H1 (cell line): ENCODE measurements at regions not wholly inside any gene's neighbourhood (a gene's known extent, or its start where the extent isn't known, plus 50 kb on each side); places are given as distances from the start of the nearest gene placed in this dataset.

Experiments
- CHD1 ChIP-seq: IDR thresholded peaks from 2 replicates; pipeline ENCODE4 v1.6.1; 2012; ENCODE audit warnings: low read depth, low read length, improper control_type of control experiment
- EGR1 ChIP-seq: IDR thresholded peaks from 2 replicates; pipeline ENCODE4 v1.6.1; 2011; ENCODE audit warnings: low read depth, low read length, borderline replicate concordance
- NANOG ChIP-seq: IDR thresholded peaks from 2 replicates; pipeline ENCODE4 v1.6.1; 2011; ENCODE audit warnings: low read length, low read depth, mild to moderate bottlenecking, inconsistent platforms; ENCODE audit not compliant: insufficient read depth, poor library complexity, severe bottlenecking
- RAD21 ChIP-seq, 2 experiments: IDR thresholded peaks in 1 of 2; conservative IDR thresholded peaks in 1 of 2; 2 replicates each; pipeline ENCODE4 v1.6.1; 2011; ENCODE audit warnings: low read depth in 2 of 2, low read length in 2 of 2, improper control_type of control experiment in 1 of 2, inconsistent platforms in 1 of 2, mild to moderate bottlenecking in 1 of 2, moderate library complexity in 1 of 2
- RBBP5 ChIP-seq: IDR thresholded peaks from 2 replicates; pipeline ENCODE4 v1.7.1; 2012; ENCODE audit warnings: low read depth, mild to moderate bottlenecking, inconsistent platforms, low read length, moderate library complexity, borderline replicate concordance
- SAP30 ChIP-seq: fragments of 300-600 bp; sonication (generic); IDR thresholded peaks from 2 replicates; pipeline ENCODE4 v1.7.1; 2012; ENCODE audit warnings: low read length, moderate library complexity, mild to moderate bottlenecking, inconsistent platforms; ENCODE audit not compliant: insufficient read depth, insufficient replicate concordance
- TAF1 ChIP-seq: IDR thresholded peaks from 2 replicates; pipeline ENCODE4 v1.6.1; 2011; ENCODE audit warnings: mild to moderate bottlenecking, low read depth, low read length
- TF ChIP-seq, protein P1 (sequence below): fragments of 300-600 bp; sonication (generic); IDR thresholded peaks from 2 replicates; pipeline ENCODE4 v1.7.1; 2012; ENCODE audit warnings: low read length, moderate library complexity, mild to moderate bottlenecking, inconsistent platforms; ENCODE audit not compliant: insufficient replicate concordance
- TF ChIP-seq, protein P2 (sequence below), 3 experiments: IDR thresholded peaks; 1 replicate in 2 of 3; 2 replicates in 1 of 3; pipeline versions ENCODE4 v1.5.1 to v1.6.1; 2011; ENCODE audit warnings: low read length in 3 of 3, mild to moderate bottlenecking in 3 of 3, inconsistent platforms in 2 of 3, low read depth in 1 of 3, moderate library complexity in 1 of 3; ENCODE audit not compliant: insufficient read depth in 1 of 3; ENCODE audit errors: control extremely low read depth in 1 of 3

DNA sequence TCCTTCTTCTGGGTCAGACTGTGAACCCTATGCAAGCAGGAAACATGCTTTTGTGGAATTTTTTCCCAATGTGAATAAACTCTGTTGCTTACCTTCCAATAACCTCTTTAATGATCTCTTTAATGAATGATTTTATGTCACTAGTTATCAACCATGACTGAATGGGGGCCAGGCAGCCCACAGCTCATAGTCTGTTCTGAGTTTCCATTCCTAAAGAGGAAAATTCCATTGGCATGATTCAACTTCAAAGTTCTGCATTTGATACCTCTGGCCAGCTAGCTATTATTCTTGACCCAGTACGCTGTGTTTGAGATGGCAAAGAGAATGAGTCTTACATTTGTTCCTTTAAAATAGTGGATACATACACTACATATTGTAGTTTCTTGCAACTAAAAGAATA is 867.8 kb upstream of the CELF2 start (continued):
- TF ChIP-seq, protein P1, sequence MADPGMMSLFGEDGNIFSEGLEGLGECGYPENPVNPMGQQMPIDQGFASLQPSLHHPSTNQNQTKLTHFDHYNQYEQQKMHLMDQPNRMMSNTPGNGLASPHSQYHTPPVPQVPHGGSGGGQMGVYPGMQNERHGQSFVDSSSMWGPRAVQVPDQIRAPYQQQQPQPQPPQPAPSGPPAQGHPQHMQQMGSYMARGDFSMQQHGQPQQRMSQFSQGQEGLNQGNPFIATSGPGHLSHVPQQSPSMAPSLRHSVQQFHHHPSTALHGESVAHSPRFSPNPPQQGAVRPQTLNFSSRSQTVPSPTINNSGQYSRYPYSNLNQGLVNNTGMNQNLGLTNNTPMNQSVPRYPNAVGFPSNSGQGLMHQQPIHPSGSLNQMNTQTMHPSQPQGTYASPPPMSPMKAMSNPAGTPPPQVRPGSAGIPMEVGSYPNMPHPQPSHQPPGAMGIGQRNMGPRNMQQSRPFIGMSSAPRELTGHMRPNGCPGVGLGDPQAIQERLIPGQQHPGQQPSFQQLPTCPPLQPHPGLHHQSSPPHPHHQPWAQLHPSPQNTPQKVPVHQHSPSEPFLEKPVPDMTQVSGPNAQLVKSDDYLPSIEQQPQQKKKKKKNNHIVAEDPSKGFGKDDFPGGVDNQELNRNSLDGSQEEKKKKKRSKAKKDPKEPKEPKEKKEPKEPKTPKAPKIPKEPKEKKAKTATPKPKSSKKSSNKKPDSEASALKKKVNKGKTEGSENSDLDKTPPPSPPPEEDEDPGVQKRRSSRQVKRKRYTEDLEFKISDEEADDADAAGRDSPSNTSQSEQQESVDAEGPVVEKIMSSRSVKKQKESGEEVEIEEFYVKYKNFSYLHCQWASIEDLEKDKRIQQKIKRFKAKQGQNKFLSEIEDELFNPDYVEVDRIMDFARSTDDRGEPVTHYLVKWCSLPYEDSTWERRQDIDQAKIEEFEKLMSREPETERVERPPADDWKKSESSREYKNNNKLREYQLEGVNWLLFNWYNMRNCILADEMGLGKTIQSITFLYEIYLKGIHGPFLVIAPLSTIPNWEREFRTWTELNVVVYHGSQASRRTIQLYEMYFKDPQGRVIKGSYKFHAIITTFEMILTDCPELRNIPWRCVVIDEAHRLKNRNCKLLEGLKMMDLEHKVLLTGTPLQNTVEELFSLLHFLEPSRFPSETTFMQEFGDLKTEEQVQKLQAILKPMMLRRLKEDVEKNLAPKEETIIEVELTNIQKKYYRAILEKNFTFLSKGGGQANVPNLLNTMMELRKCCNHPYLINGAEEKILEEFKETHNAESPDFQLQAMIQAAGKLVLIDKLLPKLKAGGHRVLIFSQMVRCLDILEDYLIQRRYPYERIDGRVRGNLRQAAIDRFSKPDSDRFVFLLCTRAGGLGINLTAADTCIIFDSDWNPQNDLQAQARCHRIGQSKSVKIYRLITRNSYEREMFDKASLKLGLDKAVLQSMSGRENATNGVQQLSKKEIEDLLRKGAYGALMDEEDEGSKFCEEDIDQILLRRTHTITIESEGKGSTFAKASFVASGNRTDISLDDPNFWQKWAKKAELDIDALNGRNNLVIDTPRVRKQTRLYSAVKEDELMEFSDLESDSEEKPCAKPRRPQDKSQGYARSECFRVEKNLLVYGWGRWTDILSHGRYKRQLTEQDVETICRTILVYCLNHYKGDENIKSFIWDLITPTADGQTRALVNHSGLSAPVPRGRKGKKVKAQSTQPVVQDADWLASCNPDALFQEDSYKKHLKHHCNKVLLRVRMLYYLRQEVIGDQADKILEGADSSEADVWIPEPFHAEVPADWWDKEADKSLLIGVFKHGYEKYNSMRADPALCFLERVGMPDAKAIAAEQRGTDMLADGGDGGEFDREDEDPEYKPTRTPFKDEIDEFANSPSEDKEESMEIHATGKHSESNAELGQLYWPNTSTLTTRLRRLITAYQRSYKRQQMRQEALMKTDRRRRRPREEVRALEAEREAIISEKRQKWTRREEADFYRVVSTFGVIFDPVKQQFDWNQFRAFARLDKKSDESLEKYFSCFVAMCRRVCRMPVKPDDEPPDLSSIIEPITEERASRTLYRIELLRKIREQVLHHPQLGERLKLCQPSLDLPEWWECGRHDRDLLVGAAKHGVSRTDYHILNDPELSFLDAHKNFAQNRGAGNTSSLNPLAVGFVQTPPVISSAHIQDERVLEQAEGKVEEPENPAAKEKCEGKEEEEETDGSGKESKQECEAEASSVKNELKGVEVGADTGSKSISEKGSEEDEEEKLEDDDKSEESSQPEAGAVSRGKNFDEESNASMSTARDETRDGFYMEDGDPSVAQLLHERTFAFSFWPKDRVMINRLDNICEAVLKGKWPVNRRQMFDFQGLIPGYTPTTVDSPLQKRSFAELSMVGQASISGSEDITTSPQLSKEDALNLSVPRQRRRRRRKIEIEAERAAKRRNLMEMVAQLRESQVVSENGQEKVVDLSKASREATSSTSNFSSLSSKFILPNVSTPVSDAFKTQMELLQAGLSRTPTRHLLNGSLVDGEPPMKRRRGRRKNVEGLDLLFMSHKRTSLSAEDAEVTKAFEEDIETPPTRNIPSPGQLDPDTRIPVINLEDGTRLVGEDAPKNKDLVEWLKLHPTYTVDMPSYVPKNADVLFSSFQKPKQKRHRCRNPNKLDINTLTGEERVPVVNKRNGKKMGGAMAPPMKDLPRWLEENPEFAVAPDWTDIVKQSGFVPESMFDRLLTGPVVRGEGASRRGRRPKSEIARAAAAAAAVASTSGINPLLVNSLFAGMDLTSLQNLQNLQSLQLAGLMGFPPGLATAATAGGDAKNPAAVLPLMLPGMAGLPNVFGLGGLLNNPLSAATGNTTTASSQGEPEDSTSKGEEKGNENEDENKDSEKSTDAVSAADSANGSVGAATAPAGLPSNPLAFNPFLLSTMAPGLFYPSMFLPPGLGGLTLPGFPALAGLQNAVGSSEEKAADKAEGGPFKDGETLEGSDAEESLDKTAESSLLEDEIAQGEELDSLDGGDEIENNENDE: no peak
- TF ChIP-seq TAF1 (no peak), CHD1 (no peak), RAD21 (IDR thresholded peaks at IDR 0.05 in 1 of 2, conservative IDR thresholded peaks at IDR 0.05 in 1 of 2; ENCODE audit: low read depth in 2 of 2, low read length in 2 of 2) (no peak), SAP30 (no peak), NANOG (no peak), EGR1 (no peak), RBBP5 (no peak)
- TF ChIP-seq, protein P2, sequence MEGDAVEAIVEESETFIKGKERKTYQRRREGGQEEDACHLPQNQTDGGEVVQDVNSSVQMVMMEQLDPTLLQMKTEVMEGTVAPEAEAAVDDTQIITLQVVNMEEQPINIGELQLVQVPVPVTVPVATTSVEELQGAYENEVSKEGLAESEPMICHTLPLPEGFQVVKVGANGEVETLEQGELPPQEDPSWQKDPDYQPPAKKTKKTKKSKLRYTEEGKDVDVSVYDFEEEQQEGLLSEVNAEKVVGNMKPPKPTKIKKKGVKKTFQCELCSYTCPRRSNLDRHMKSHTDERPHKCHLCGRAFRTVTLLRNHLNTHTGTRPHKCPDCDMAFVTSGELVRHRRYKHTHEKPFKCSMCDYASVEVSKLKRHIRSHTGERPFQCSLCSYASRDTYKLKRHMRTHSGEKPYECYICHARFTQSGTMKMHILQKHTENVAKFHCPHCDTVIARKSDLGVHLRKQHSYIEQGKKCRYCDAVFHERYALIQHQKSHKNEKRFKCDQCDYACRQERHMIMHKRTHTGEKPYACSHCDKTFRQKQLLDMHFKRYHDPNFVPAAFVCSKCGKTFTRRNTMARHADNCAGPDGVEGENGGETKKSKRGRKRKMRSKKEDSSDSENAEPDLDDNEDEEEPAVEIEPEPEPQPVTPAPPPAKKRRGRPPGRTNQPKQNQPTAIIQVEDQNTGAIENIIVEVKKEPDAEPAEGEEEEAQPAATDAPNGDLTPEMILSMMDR (IDR thresholded peaks at IDR 0.05; ENCODE audit: control extremely low read depth in 1 of 3, insufficient read depth in 1 of 3, low read depth in 1 of 3, low read length in 3 of 3): no peak
